Esophagus muscularis mucosa (tissue), 4 donors: ENCODE measurements at regions not wholly inside any gene's neighbourhood (a gene's known extent, or its start where the extent isn't known, plus 50 kb on each side); places are given as distances from the start of the nearest gene placed in this dataset.

ENCODE experiments used
- EP300 ChIP-seq: sonication (generic); formaldehyde crosslinking; IDR thresholded peaks from one replicate; pipeline ENCODE4 v1.6.1; 2017; ENCODE audit warnings: antibody characterized with exemption
- POLR2A ChIP-seq: fragments of 450-650 bp; IDR thresholded peaks from one replicate; pipeline ENCODE4 v1.6.1; 2017; ENCODE audit warnings: antibody characterized with exemption, moderate library complexity, mild to moderate bottlenecking, low read depth
- POLR2AphosphoS5 ChIP-seq, 2 donors: sonication (generic); formaldehyde crosslinking; IDR thresholded peaks; one replicate each; pipeline ENCODE4 v1.6.1; 2017; ENCODE audit warnings: antibody characterized with exemption in 2 of 2
- TF ChIP-seq, protein P1 (sequence below), 3 experiments: fragments of 200-600 bp in 2 of 3; fragments of 450-650 bp in 1 of 3; sonication (generic) in 2 of 3; IDR thresholded peaks; one replicate each; pipeline ENCODE4 v1.5.1; 2017 to 2019; ENCODE audit warnings: antibody characterized with exemption in 3 of 3, mild to moderate bottlenecking in 2 of 3, moderate library complexity in 1 of 3

DNA sequence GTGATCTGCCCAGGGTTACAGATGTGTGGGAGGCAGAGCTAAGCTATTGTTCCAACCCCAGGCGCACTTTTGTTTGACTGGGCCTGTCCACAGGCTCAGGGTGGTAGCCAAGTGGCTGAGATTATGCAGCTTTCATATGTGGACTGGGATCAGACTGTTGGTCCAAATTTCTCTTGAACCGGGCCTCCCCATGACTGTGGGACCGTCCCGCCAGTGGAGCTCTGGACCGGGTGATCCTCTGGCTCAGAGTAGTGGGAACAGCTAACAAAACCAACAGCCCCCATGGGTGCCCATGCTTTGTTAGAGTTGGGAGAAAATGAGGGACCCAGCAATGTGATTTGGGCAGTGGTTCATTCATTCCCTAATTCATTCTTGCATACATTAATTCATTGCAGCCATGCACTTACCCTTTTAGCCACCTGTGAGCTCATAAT lies 86.8 kb upstream of the HS6ST1 start:
- TF ChIP-seq POLR2A (no peak), POLR2AphosphoS5 (IDR thresholded peaks at IDR 0.05) (no peak), EP300 (no peak)
- TF ChIP-seq, protein P1, sequence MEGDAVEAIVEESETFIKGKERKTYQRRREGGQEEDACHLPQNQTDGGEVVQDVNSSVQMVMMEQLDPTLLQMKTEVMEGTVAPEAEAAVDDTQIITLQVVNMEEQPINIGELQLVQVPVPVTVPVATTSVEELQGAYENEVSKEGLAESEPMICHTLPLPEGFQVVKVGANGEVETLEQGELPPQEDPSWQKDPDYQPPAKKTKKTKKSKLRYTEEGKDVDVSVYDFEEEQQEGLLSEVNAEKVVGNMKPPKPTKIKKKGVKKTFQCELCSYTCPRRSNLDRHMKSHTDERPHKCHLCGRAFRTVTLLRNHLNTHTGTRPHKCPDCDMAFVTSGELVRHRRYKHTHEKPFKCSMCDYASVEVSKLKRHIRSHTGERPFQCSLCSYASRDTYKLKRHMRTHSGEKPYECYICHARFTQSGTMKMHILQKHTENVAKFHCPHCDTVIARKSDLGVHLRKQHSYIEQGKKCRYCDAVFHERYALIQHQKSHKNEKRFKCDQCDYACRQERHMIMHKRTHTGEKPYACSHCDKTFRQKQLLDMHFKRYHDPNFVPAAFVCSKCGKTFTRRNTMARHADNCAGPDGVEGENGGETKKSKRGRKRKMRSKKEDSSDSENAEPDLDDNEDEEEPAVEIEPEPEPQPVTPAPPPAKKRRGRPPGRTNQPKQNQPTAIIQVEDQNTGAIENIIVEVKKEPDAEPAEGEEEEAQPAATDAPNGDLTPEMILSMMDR (IDR thresholded peaks at IDR 0.05), result no peak
